ENCODE measurements at regions not wholly inside any gene's neighbourhood (a gene's known extent, or its start where the extent isn't known, plus 50 kb on each side); places are given as distances from the start of the nearest gene placed in this dataset.

- ATAC-seq (no peak), DNase-seq (no peak)
- Mint-ChIP-seq H3K27me3 (no peaks in the 10 kb centered on the region), H3K4me1 (no peaks in the 10 kb centered on the region), H3K27ac (no peak overlapping the region), H3K36me3 (no peaks in the 10 kb centered on the region), H3K4me3 (no peak overlapping the region), H3K9me3 (ENCODE audit: low read depth) (no peaks in the 10 kb centered on the region)
- CTCF ChIA-PET, result no interaction called here
Measured at GRCh38 chr9:103816146-103816545, 278.0 kb upstream of the SMC2 start.

GRCh38 chr9:103819936-103820335 lies 274.2 kb upstream of the SMC2 start:
- no peak overlapping the region for H3K27ac Mint-ChIP-seq
- H3K4me3 Mint-ChIP-seq, result no peak overlapping the region
- no peaks in the 10 kb centered on the region for H3K9me3 Mint-ChIP-seq (ENCODE audit: low read depth)
- no peaks in the 10 kb centered on the region for H3K27me3 Mint-ChIP-seq
- ATAC-seq, result no peak
- CTCF ChIA-PET, result no interaction called here
- no peaks in the 10 kb centered on the region for H3K4me1 Mint-ChIP-seq
- no peak for DNase-seq
- H3K36me3 Mint-ChIP-seq, result no peaks in the 10 kb centered on the region

- Mint-ChIP-seq H3K27ac (no peak overlapping the region), H3K36me3 (no peaks in the 10 kb centered on the region), H3K4me1 (no peaks in the 10 kb centered on the region), H3K4me3 (no peak overlapping the region), H3K9me3 (ENCODE audit: low read depth) (no peaks in the 10 kb centered on the region), H3K27me3 (no peaks in the 10 kb centered on the region)
- no peak for ATAC-seq
- DNase-seq, result no peak
- CTCF ChIA-PET, result no interaction called here
Measured at GRCh38 chr9:103821115-103821514, 273.0 kb upstream of the SMC2 start.

- Mint-ChIP-seq H3K36me3 (no peaks in the 10 kb centered on the region), H3K4me1 (no peaks in the 10 kb centered on the region), H3K4me3 (no peak overlapping the region), H3K27me3 (no peaks in the 10 kb centered on the region), H3K9me3 (ENCODE audit: low read depth) (no peaks in the 10 kb centered on the region), H3K27ac (no peak overlapping the region)
- no peak for DNase-seq
- CTCF ChIA-PET, result no interaction called here
- ATAC-seq, result no peak
Measured at GRCh38 chr9:103837940-103838339, 256.2 kb upstream of the SMC2 start.

- no peaks in the 10 kb centered on the region for H3K36me3 Mint-ChIP-seq
- no peaks in the 10 kb centered on the region for H3K27me3 Mint-ChIP-seq
- CTCF ChIA-PET, result no interaction called here
- no peaks in the 10 kb centered on the region for H3K9me3 Mint-ChIP-seq (ENCODE audit: low read depth)
- DNase-seq (no peak), ATAC-seq (no peak)
- H3K27ac Mint-ChIP-seq, result no peak overlapping the region
- no peak overlapping the region for H3K4me3 Mint-ChIP-seq
- no peaks in the 10 kb centered on the region for H3K4me1 Mint-ChIP-seq
Measured at GRCh38 chr9:103839197-103839596, 254.9 kb upstream of the SMC2 start.

GRCh38 chr9:103867886-103868285 lies 226.2 kb upstream of the SMC2 start:
- H3K4me3 Mint-ChIP-seq, result no peak overlapping the region
- no peaks in the 10 kb centered on the region for H3K27me3 Mint-ChIP-seq
- no peak overlapping the region for H3K27ac Mint-ChIP-seq
- H3K9me3 Mint-ChIP-seq (ENCODE audit: low read depth), result no peaks in the 10 kb centered on the region
- H3K36me3 Mint-ChIP-seq, result no peaks in the 10 kb centered on the region
- CTCF ChIA-PET, result no interaction called here
- ATAC-seq (no peak), DNase-seq (no peak)
- H3K4me1 Mint-ChIP-seq, result no peaks in the 10 kb centered on the region

- H3K4me3 Mint-ChIP-seq, result no peak overlapping the region
- CTCF ChIA-PET, result no interaction called here
- H3K9me3 Mint-ChIP-seq (ENCODE audit: low read depth), result no peaks in the 10 kb centered on the region
- no peaks in the 10 kb centered on the region for H3K36me3 Mint-ChIP-seq
- no peaks in the 10 kb centered on the region for H3K4me1 Mint-ChIP-seq
- H3K27ac Mint-ChIP-seq, result no peak overlapping the region
- ATAC-seq (no peak), DNase-seq (no peak)
- H3K27me3 Mint-ChIP-seq, result no peaks in the 10 kb centered on the region
Measured at GRCh38 chr9:103872811-103873210, 221.3 kb upstream of the SMC2 start.

- Mint-ChIP-seq H3K9me3 (ENCODE audit: low read depth) (no peaks in the 10 kb centered on the region), H3K4me3 (no peak overlapping the region), H3K4me1 (no peaks in the 10 kb centered on the region), H3K27me3 (no peaks in the 10 kb centered on the region), H3K27ac (no peak overlapping the region), H3K36me3 (no peaks in the 10 kb centered on the region)
- CTCF ChIA-PET, result no interaction called here
- DNase-seq (no peak), ATAC-seq (no peak)
Measured at GRCh38 chr9:103881419-103881818, 212.7 kb upstream of the SMC2 start.

GRCh38 chr9:103889989-103890388 lies 204.1 kb upstream of the SMC2 start:
- H3K4me1 Mint-ChIP-seq, result no peaks in the 10 kb centered on the region
- H3K27ac Mint-ChIP-seq, result no peak overlapping the region
- no peak overlapping the region for H3K4me3 Mint-ChIP-seq
- ATAC-seq, result no peak
- DNase-seq, result no peak
- CTCF ChIA-PET, result no interaction called here
- no peaks in the 10 kb centered on the region for H3K36me3 Mint-ChIP-seq
- H3K9me3 Mint-ChIP-seq (ENCODE audit: low read depth), result no peaks in the 10 kb centered on the region
- no peaks in the 10 kb centered on the region for H3K27me3 Mint-ChIP-seq

- no peaks in the 10 kb centered on the region for H3K4me1 Mint-ChIP-seq
- H3K4me3 Mint-ChIP-seq, result no peak overlapping the region
- DNase-seq, result no peak
- no peak overlapping the region for H3K27ac Mint-ChIP-seq
- ATAC-seq, result no peak
- H3K36me3 Mint-ChIP-seq, result no peaks in the 10 kb centered on the region
- no peaks in the 10 kb centered on the region for H3K9me3 Mint-ChIP-seq (ENCODE audit: low read depth)
- CTCF ChIA-PET, result no interaction called here
- no peaks in the 10 kb centered on the region for H3K27me3 Mint-ChIP-seq
Measured at GRCh38 chr9:103894184-103894583, 199.9 kb upstream of the SMC2 start.

- H3K27ac Mint-ChIP-seq, result no peak overlapping the region
- no peak for DNase-seq
- no peak overlapping the region for H3K4me3 Mint-ChIP-seq
- H3K9me3 Mint-ChIP-seq (ENCODE audit: low read depth), result no peaks in the 10 kb centered on the region
- no peaks in the 10 kb centered on the region for H3K4me1 Mint-ChIP-seq
- CTCF ChIA-PET, result no interaction called here
- ATAC-seq, result no peak
- no peaks in the 10 kb centered on the region for H3K36me3 Mint-ChIP-seq
- no peaks in the 10 kb centered on the region for H3K27me3 Mint-ChIP-seq
Measured at GRCh38 chr9:103898550-103898949, 195.6 kb upstream of the SMC2 start.

GRCh38 chr9:103899866-103900265 lies 194.2 kb upstream of the SMC2 start:
- CTCF ChIA-PET, result no interaction called here
- Mint-ChIP-seq H3K9me3 (ENCODE audit: low read depth) (no peaks in the 10 kb centered on the region), H3K36me3 (no peaks in the 10 kb centered on the region), H3K4me3 (no peak overlapping the region), H3K4me1 (no peaks in the 10 kb centered on the region), H3K27me3 (no peaks in the 10 kb centered on the region), H3K27ac (no peak overlapping the region)
- no peak for DNase-seq
- no peak for ATAC-seq

- no peak overlapping the region for H3K4me3 Mint-ChIP-seq
- H3K9me3 Mint-ChIP-seq (ENCODE audit: low read depth), result no peaks in the 10 kb centered on the region
- no peaks in the 10 kb centered on the region for H3K36me3 Mint-ChIP-seq
- no peaks in the 10 kb centered on the region for H3K27me3 Mint-ChIP-seq
- no peaks in the 10 kb centered on the region for H3K4me1 Mint-ChIP-seq
- CTCF ChIA-PET, result no interaction called here
- no peak overlapping the region for H3K27ac Mint-ChIP-seq
- ATAC-seq (no peak), DNase-seq (no peak)
Measured at GRCh38 chr9:103900466-103900865, 193.6 kb upstream of the SMC2 start.

- Mint-ChIP-seq H3K27ac (no peak overlapping the region), H3K9me3 (ENCODE audit: low read depth) (no peaks in the 10 kb centered on the region), H3K4me1 (no peaks in the 10 kb centered on the region), H3K36me3 (no peaks in the 10 kb centered on the region), H3K27me3 (no peaks in the 10 kb centered on the region), H3K4me3 (no peak overlapping the region)
- CTCF ChIA-PET, result no interaction called here
- DNase-seq (no peak), ATAC-seq (no peak)
Measured at GRCh38 chr9:103902263-103902662, 191.8 kb upstream of the SMC2 start.

GRCh38 chr9:103904242-103904641 lies 189.9 kb upstream of the SMC2 start:
- Mint-ChIP-seq H3K27me3 (no peaks in the 10 kb centered on the region), H3K36me3 (no peaks in the 10 kb centered on the region), H3K27ac (no peak overlapping the region), H3K4me1 (no peaks in the 10 kb centered on the region), H3K4me3 (no peak overlapping the region), H3K9me3 (ENCODE audit: low read depth) (no peaks in the 10 kb centered on the region)
- ATAC-seq, result no peak
- no peak for DNase-seq
- CTCF ChIA-PET, result no interaction called here

Data from activated CD8-positive, alpha-beta memory T cell treated with anti-CD3 and anti-CD28 coated beads, Interleukin-2, amount 10 ng/mL, durations not matched to agents 7 days and 5 days (primary cell).